CD14-positive monocyte (primary cell): ENCODE measurements at regions not wholly inside any gene's neighbourhood (a gene's known extent, or its start where the extent isn't known, plus 50 kb on each side); places are given as distances from the start of the nearest gene placed in this dataset.

Experiments used
- DNase-seq, 3 donors: peaks; one replicate each; pipeline ENCODE4 v3.0.0-alpha.2; 2011 to 2022
- H2AFZ ChIP-seq: 2 replicates; pipeline ENCODE4 v1.6.0; 2012; ENCODE audit warnings: mild to moderate bottlenecking, low read depth, low read length, inconsistent platforms; ENCODE audit not compliant: insufficient read depth, poor library complexity, severe bottlenecking
- H3K27ac ChIP-seq, 2 donors: 1 replicate in 1 of 2; 2 replicates in 1 of 2; pipeline ENCODE4 v1.5.1; 2012 to 2013; ENCODE audit warnings: low read length in 2 of 2, control low read depth in 1 of 2, inconsistent platforms in 1 of 2, low read depth in 1 of 2, mild to moderate bottlenecking in 1 of 2
- H3K27me3 ChIP-seq, 2 donors: one replicate each; pipeline versions ENCODE4 v1.6.0 to v1.6.1; 2011 to 2013; ENCODE audit warnings: low read length in 2 of 2; ENCODE audit not compliant: control insufficient read depth in 2 of 2, insufficient read depth in 2 of 2
- H3K36me3 ChIP-seq, 2 donors: replicated peaks in 1 of 2; 1 replicate in 1 of 2; 2 replicates in 1 of 2; pipeline versions ENCODE4 v1.5.1 to v1.6.1; 2012 to 2013; ENCODE audit warnings: low read length in 2 of 2, control low read depth in 1 of 2, inconsistent platforms in 1 of 2, mild to moderate bottlenecking in 1 of 2; ENCODE audit not compliant: insufficient read depth in 2 of 2, control insufficient read depth in 1 of 2
- H3K4me1 ChIP-seq, 2 donors: 1 replicate in 1 of 2; 2 replicates in 1 of 2; pipeline versions ENCODE4 v1.5.1 to v1.6.1; 2012 to 2013; ENCODE audit warnings: low read length in 2 of 2, control low read depth in 1 of 2, inconsistent platforms in 1 of 2, mild to moderate bottlenecking in 1 of 2, moderate library complexity in 1 of 2; ENCODE audit not compliant: insufficient read depth in 2 of 2, control insufficient read depth in 1 of 2
- H3K4me2 ChIP-seq: replicated peaks from 2 replicates; pipeline ENCODE3; 2012; ENCODE audit warnings: low read length, moderate library complexity, mild to moderate bottlenecking; ENCODE audit not compliant: poor library complexity, severe bottlenecking; ENCODE audit errors: extremely low read depth
- H3K4me3 ChIP-seq, 3 experiments: fragments of 200-600 bp in 1 of 3; sonication (generic) in 1 of 3; replicated peaks in 1 of 3; 1 replicate in 2 of 3; 2 replicates in 1 of 3; pipeline ENCODE4 v1.5.1; 2011 to 2013; ENCODE audit warnings: low read length in 3 of 3, mild to moderate bottlenecking in 3 of 3, control low read depth in 2 of 3, low read depth in 2 of 3, inconsistent platforms in 1 of 3, moderate library complexity in 1 of 3
- H3K79me2 ChIP-seq: 2 replicates; pipeline ENCODE4 v1.6.0; 2012; ENCODE audit warnings: mild to moderate bottlenecking, control low read depth, inconsistent platforms, low read length, moderate library complexity; ENCODE audit not compliant: insufficient read depth
- H3K9ac ChIP-seq: 2 replicates; pipeline ENCODE4 v1.6.0; 2017; ENCODE audit warnings: low read length, mild to moderate bottlenecking; ENCODE audit not compliant: insufficient read depth, poor library complexity, severe bottlenecking
- H3K9me3 ChIP-seq, 2 donors: replicated peaks in 1 of 2; 1 replicate in 1 of 2; 2 replicates in 1 of 2; pipeline versions ENCODE4 v1.5.1 to v1.6.1; 2012 to 2013; ENCODE audit warnings: low read length in 2 of 2, control low read depth in 1 of 2; ENCODE audit not compliant: control insufficient read depth in 1 of 2, insufficient read depth in 1 of 2
- H4K20me1 ChIP-seq: 2 replicates; pipeline ENCODE4 v1.6.0; 2012; ENCODE audit warnings: mild to moderate bottlenecking, low read length, control low read depth, moderate library complexity; ENCODE audit not compliant: insufficient read depth
- H3K27ac Mint-ChIP-seq, 7 donors: one replicate each; pipeline ENCODE4 v1.8.0; 2020; ENCODE audit warnings: mild to moderate bottlenecking in 7 of 7, mixed read lengths in 7 of 7, moderate library complexity in 6 of 7, inconsistent platforms in 2 of 7
- H3K27me3 Mint-ChIP-seq, 3 donors: one replicate each; pipeline ENCODE4 v1.8.0; 2021 to 2022; ENCODE audit warnings: low read depth in 3 of 3, mild to moderate bottlenecking in 3 of 3, mixed read lengths in 3 of 3, moderate library complexity in 3 of 3, inconsistent platforms in 1 of 3
- H3K36me3 Mint-ChIP-seq, 2 donors: one replicate each; pipeline ENCODE4 v1.8.0; 2020; ENCODE audit warnings: mixed read lengths in 2 of 2, inconsistent platforms in 1 of 2, mild to moderate bottlenecking in 1 of 2
- H3K4me1 Mint-ChIP-seq: one replicate; pipeline ENCODE4 v1.8.0; 2020; ENCODE audit warnings: mild to moderate bottlenecking, mixed read lengths
- H3K4me3 Mint-ChIP-seq, 2 donors: one replicate each; pipeline ENCODE4 v1.8.0; 2020; ENCODE audit warnings: mild to moderate bottlenecking in 2 of 2, mixed read lengths in 2 of 2, moderate library complexity in 1 of 2
- H3K9me3 Mint-ChIP-seq, 7 donors: one replicate each; pipeline ENCODE4 v1.8.0; 2020 to 2022; ENCODE audit warnings: mixed read lengths in 7 of 7, mild to moderate bottlenecking in 6 of 7, moderate library complexity in 6 of 7, inconsistent platforms in 2 of 7
- CTCF ChIP-seq: fragments of 200-600 bp; IDR thresholded peaks from one replicate; pipeline ENCODE4 v1.8.0; 2022; ENCODE audit warnings: antibody characterized with exemption, mild to moderate bottlenecking
- WGBS: methylation state at CpG from one replicate; pipeline ENCODE4 v1.1.5; 2013; ENCODE audit warnings: missing lambda C conversion rate; ENCODE audit not compliant: insufficient coverage; 5-methylcytosine and 5-hydroxymethylcytosine counted together
- intact Hi-C, 2 donors: fragments of 100-400 bp; cut with micrococcal nuclease; formaldehyde crosslinking; loops; one replicate each; pipeline versions ENCODE4 v1.15.0 to v1.15.1; 2023

GRCh38 chr13:89267734-89268133, 1596.6 kb downstream of the SLITRK5 start:
- no peaks in the 10 kb centered on the region for H3K4me1 ChIP-seq
- peaks cover 0 to 8% (median 4%) of the 10 kb centered on the region in 7 donors for H3K9me3 Mint-ChIP-seq
- no peak overlapping the region for H3K4me2 ChIP-seq
- H3K4me3 Mint-ChIP-seq, result no peak overlapping the region
- intact Hi-C loops, result no loop called here
- H3K27me3 ChIP-seq, result no peaks in the 10 kb centered on the region
- H3K9ac ChIP-seq, result no peak overlapping the region
- 83% methylated on average over 1 of the region's 3 CpGs for WGBS
- no peaks in the 10 kb centered on the region for H3K27me3 Mint-ChIP-seq
- DNase-seq, result no peak
- H4K20me1 ChIP-seq, result no peaks in the 10 kb centered on the region
- no peaks in the 10 kb centered on the region for H3K79me2 ChIP-seq
- no peak overlapping the region for H2AFZ ChIP-seq
- no peaks in the 10 kb centered on the region for H3K4me1 Mint-ChIP-seq
- H3K4me3 ChIP-seq, result no peak overlapping the region
- peaks cover 2 to 14% of the 10 kb centered on the region in 2 donors for H3K9me3 ChIP-seq
- H3K36me3 Mint-ChIP-seq, result no peaks in the 10 kb centered on the region
- TF ChIP-seq CTCF, result no peak
- no peak overlapping the region for H3K27ac ChIP-seq
- no peak overlapping the region for H3K27ac Mint-ChIP-seq
- H3K36me3 ChIP-seq, result no peaks in the 10 kb centered on the region

- Histone ChIP-seq H3K27me3 (no peaks in the 10 kb centered on the region), H3K4me3 (no peak overlapping the region), H2AFZ (no peak overlapping the region), H3K79me2 (no peaks in the 10 kb centered on the region), H3K27ac (no peak overlapping the region), H3K36me3 (no peaks in the 10 kb centered on the region), H3K4me1 (no peaks in the 10 kb centered on the region), H3K9me3 (peaks cover 0 to 10% of the 10 kb centered on the region in 2 donors), H3K9ac (no peak overlapping the region), H3K4me2 (no peak overlapping the region), H4K20me1 (no peaks in the 10 kb centered on the region)
- Mint-ChIP-seq H3K36me3 (no peaks in the 10 kb centered on the region), H3K9me3 (peaks cover 0 to 8% (median 3%) of the 10 kb centered on the region in 7 donors), H3K27me3 (no peaks in the 10 kb centered on the region), H3K4me1 (no peaks in the 10 kb centered on the region), H3K27ac (no peak overlapping the region), H3K4me3 (no peak overlapping the region)
- no peak for TF ChIP-seq CTCF
- intact Hi-C loops, result no loop called here
- WGBS, result no CpG with 5 or more reads among the region's 2 CpGs
- no peak for DNase-seq
Observed at GRCh38 chr13:89269737-89270136, 1598.6 kb downstream of the SLITRK5 start.
